GM10248 (cell line): ENCODE measurements at regions not wholly inside any gene's neighbourhood (a gene's known extent, or its start where the extent isn't known, plus 50 kb on each side); places are given as distances from the start of the nearest gene placed in this dataset.

Experiments
- CTCF ChIA-PET: fragments of 300-600 bp; sonication (Branson Sonifier 250); formaldehyde crosslinking; extraction: SDS; loops from one replicate; lab custom pipeline; 2021; ENCODE audit warnings: antibody characterized with exemption; lab: Yijun Ruan, JAX
- POLR2A ChIA-PET: fragments of 350-650 bp; sonication (Branson Sonifier 250); formaldehyde crosslinking; extraction: SDS; loops from one replicate; lab custom pipeline; 2020; ENCODE audit warnings: antibody characterized with exemption; lab: Yijun Ruan, JAX
- DNase-seq: peaks from one replicate; pipeline ENCODE4 v3.0.0; 2012; ENCODE audit errors: extremely low spot score
- TF ChIP-seq, protein P1 (sequence below): IDR thresholded peaks from 2 replicates; pipeline ENCODE4 v1.5.1; 2012; ENCODE audit warnings: mild to moderate bottlenecking, low read depth; ENCODE audit errors: extremely low read depth, missing control alignments, control extremely low read depth

DNA sequence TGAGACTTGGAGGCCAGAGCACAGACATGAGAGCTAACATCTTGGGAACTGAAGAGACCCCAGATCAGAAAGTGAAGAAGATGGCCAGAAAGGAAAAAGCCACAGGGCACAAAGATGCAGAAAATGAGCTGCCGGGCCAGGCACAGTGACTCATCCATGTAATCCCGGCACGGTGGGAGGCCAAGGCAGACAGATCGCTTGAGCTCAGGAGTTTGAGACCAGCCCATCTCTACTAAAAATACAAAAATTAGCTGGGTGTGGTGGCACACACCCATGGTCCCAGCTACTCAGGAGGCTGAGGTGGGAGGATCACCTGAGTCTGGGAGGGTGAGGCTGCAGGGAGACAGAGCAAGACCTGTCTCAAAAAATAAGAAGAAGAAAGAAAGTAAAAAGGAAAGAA lies 81.4 kb upstream of the MGMT start:
- ChIA-PET POLR2A (no interaction called here), CTCF (no interaction called here)
- TF ChIP-seq, protein P1, sequence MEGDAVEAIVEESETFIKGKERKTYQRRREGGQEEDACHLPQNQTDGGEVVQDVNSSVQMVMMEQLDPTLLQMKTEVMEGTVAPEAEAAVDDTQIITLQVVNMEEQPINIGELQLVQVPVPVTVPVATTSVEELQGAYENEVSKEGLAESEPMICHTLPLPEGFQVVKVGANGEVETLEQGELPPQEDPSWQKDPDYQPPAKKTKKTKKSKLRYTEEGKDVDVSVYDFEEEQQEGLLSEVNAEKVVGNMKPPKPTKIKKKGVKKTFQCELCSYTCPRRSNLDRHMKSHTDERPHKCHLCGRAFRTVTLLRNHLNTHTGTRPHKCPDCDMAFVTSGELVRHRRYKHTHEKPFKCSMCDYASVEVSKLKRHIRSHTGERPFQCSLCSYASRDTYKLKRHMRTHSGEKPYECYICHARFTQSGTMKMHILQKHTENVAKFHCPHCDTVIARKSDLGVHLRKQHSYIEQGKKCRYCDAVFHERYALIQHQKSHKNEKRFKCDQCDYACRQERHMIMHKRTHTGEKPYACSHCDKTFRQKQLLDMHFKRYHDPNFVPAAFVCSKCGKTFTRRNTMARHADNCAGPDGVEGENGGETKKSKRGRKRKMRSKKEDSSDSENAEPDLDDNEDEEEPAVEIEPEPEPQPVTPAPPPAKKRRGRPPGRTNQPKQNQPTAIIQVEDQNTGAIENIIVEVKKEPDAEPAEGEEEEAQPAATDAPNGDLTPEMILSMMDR, result no peak
- DNase-seq, result no peak

GRCh38 chr10:129386415-129387257 lies 80.4 kb upstream of the MGMT start:
- DNase-seq, result no peak
- TF ChIP-seq, protein P1, result no peak
- CTCF ChIA-PET, result no interaction called here
- POLR2A ChIA-PET, result no interaction called here

DNA sequence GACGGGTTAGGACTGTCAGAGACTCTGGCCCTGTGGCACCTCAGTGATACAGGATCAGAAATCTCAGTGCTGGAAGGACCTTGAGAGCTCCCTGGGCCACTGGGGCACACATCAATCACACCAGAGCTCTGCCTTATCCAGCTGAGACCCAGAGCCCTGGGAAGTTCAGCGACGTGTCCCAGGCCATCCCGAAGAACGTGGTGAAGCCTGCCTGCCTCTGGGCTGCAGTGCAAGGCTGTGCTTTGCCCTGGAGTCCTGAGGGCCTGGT lies 79.8 kb upstream of the MGMT start:
- ChIA-PET CTCF (no interaction called here), POLR2A (no interaction called here)
- no peak for DNase-seq
- TF ChIP-seq, protein P1, result no peak

DNA sequence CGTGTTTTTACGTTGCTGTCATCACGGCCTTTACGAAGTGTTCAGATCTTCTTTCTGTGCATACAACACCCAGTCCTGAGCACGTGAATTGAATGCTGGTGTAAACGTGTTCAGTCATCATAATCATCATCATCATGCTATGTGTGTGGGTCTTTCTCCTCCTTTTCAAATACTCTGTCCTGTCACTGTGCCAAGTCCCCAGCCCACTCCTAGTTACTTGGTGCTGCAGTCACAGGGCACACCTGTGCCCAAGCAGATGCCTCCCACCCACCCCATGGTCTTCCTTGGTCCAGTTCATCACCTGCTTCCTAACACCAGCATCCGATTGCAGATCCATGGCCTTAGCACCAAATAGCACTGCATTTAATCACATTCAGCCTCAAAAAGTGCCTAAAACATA lies 78.6 kb upstream of the MGMT start:
- no peak for DNase-seq
- CTCF ChIA-PET, result no interaction called here
- TF ChIP-seq, protein P1, result no peak
- POLR2A ChIA-PET, result no interaction called here

DNA sequence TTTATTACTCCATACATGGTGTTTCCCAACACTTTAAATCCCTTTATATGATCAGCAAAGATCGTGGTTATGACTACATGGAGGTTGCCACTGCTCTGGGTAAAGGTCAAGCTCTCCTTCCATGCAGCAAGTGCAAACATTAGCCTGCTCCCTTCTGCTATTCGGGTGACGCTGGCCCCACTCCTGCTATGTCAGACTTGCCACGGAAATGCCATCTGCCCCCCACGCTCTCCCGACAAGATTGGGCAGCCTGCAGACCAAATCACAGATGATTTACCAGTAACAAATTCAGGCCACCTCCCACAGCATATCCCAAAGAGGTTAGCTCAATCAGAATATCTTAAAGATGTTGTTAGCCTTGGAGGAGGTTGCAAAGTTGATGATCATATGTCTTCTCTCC lies 77.8 kb upstream of the MGMT start:
- TF ChIP-seq, protein P1, result no peak
- POLR2A ChIA-PET, result no interaction called here
- CTCF ChIA-PET, result no interaction called here
- DNase-seq, result no peak

GRCh38 chr10:129390147-129390546 lies 76.9 kb upstream of the MGMT start:
- CTCF ChIA-PET, result no interaction called here
- POLR2A ChIA-PET, result no interaction called here
- TF ChIP-seq, protein P1, result no peak
- DNase-seq, result no peak
